Thyroid gland (tissue), 4 donors: ENCODE measurements at regions not wholly inside any gene's neighbourhood (a gene's known extent, or its start where the extent isn't known, plus 50 kb on each side); places are given as distances from the start of the nearest gene placed in this dataset.

Experiments used
- DNase-seq, 2 donors: peaks; one replicate each; pipeline ENCODE4 v3.0.0-alpha.2; 2019
- H3K27ac ChIP-seq, 3 donors: fragments of 200-600 bp; sonication (generic); 1 replicate in 2 of 3; 2 replicates in 1 of 3; pipeline ENCODE4 v1.5.1; 2016 to 2019; ENCODE audit warnings: mild to moderate bottlenecking in 1 of 3, moderate library complexity in 1 of 3
- H3K27me3 ChIP-seq: fragments of 200-600 bp; sonication (generic); one replicate; pipeline ENCODE4 v1.5.1; 2019
- H3K36me3 ChIP-seq, 2 donors: fragments of 200-600 bp; sonication (generic); one replicate each; pipeline ENCODE4 v1.5.1; 2016 to 2019
- H3K4me1 ChIP-seq, 2 donors: fragments of 200-600 bp; sonication (generic); one replicate each; pipeline ENCODE4 v1.5.1; 2017 to 2019
- H3K4me3 ChIP-seq, 3 donors: fragments of 200-600 bp; sonication (generic); replicated peaks in 1 of 3; 1 replicate in 2 of 3; 2 replicates in 1 of 3; pipeline ENCODE4 v1.5.1; 2016; ENCODE audit warnings: mild to moderate bottlenecking in 1 of 3
- H3K9me3 ChIP-seq: fragments of 200-600 bp; sonication (generic); one replicate; pipeline ENCODE4 v1.5.1; 2017
- CTCF ChIP-seq, 6 experiments: fragments of 200-600 bp in 3 of 6; fragments of 450-650 bp in 3 of 6; sonication (generic) in 3 of 6; IDR thresholded peaks; one replicate each; pipeline ENCODE4 v1.5.1; 2016 to 2019; ENCODE audit warnings: antibody characterized with exemption in 6 of 6, mild to moderate bottlenecking in 2 of 6, inconsistent platforms in 1 of 6, moderate library complexity in 1 of 6
- POLR2A ChIP-seq, 2 donors: fragments of 450-650 bp; IDR thresholded peaks; one replicate each; pipeline ENCODE4 v1.6.1; 2017; ENCODE audit warnings: antibody characterized with exemption in 2 of 2, mild to moderate bottlenecking in 2 of 2, moderate library complexity in 1 of 2
- WGBS, 2 donors: methylation state at CpG; one replicate each; pipeline ENCODE4 v1.1.5; 2017; 5-methylcytosine and 5-hydroxymethylcytosine counted together
- intact Hi-C: fragments of 100-400 bp; cut with DNase I; formaldehyde crosslinking; loops from one replicate; pipeline ENCODE4 v1.15.1; 2023

- Histone ChIP-seq H3K27me3 (no peaks in the 10 kb centered on the region), H3K9me3 (no peaks in the 10 kb centered on the region), H3K4me3 (no peak overlapping the region), H3K27ac (no peak overlapping the region), H3K4me1 (no peaks in the 10 kb centered on the region), H3K36me3 (no peaks in the 10 kb centered on the region)
- no peak for TF ChIP-seq POLR2A (IDR thresholded peaks at IDR 0.05)
- no peak for TF ChIP-seq CTCF (IDR thresholded peaks at IDR 0.05)
- no peak for DNase-seq
- WGBS, 2 donors, result 91 to 94% methylated on average over 3 of the region's 3 CpGs
- intact Hi-C loops, result no loop called here
Measured at GRCh38 chr22:49143812-49144211, 683.9 kb downstream of the BRD1 start.

GRCh38 chr22:49142891-49143290, 684.8 kb downstream of the BRD1 start:
- intact Hi-C loops, result no loop called here
- no peak for DNase-seq
- Histone ChIP-seq H3K36me3 (no peaks in the 10 kb centered on the region), H3K9me3 (no peaks in the 10 kb centered on the region), H3K4me1 (no peaks in the 10 kb centered on the region), H3K27me3 (no peaks in the 10 kb centered on the region), H3K4me3 (no peak overlapping the region), H3K27ac (no peak overlapping the region)
- TF ChIP-seq POLR2A (IDR thresholded peaks at IDR 0.05) (no peak), CTCF (IDR thresholded peaks at IDR 0.05) (no peak)
- WGBS, 2 donors, result 82 to 84% methylated on average over 7 to 9 of the region's 9 CpGs

- H3K4me3 ChIP-seq, result no peak overlapping the region
- H3K27me3 ChIP-seq, result no peaks in the 10 kb centered on the region
- TF ChIP-seq CTCF (IDR thresholded peaks at IDR 0.05), result no peak
- TF ChIP-seq POLR2A (IDR thresholded peaks at IDR 0.05), result no peak
- intact Hi-C loops, result no loop called here
- H3K9me3 ChIP-seq, result no peaks in the 10 kb centered on the region
- no peaks in the 10 kb centered on the region for H3K4me1 ChIP-seq
- DNase-seq, result no peak
- no peak overlapping the region for H3K27ac ChIP-seq
- no peaks in the 10 kb centered on the region for H3K36me3 ChIP-seq
- WGBS, 2 donors, result 81 to 87% methylated on average over 15 of the region's 15 CpGs
Measured at GRCh38 chr22:49142296-49142695, 685.4 kb downstream of the BRD1 start.

- Histone ChIP-seq H3K27ac (no peak overlapping the region), H3K4me3 (no peak overlapping the region), H3K36me3 (no peaks in the 10 kb centered on the region), H3K27me3 (no peaks in the 10 kb centered on the region), H3K4me1 (no peaks in the 10 kb centered on the region), H3K9me3 (no peaks in the 10 kb centered on the region)
- WGBS, 2 donors, result 77 to 82% methylated on average over 11 of the region's 11 CpGs
- no peak for DNase-seq
- intact Hi-C loops, result no loop called here
- TF ChIP-seq CTCF (IDR thresholded peaks at IDR 0.05), result no peak
- TF ChIP-seq POLR2A (IDR thresholded peaks at IDR 0.05), result no peak
Measured at GRCh38 chr22:49141761-49142160, 685.9 kb downstream of the BRD1 start.

GRCh38 chr22:49140911-49141665, 686.6 kb downstream of the BRD1 start:
- H3K4me1 ChIP-seq, result no peaks in the 10 kb centered on the region
- no peaks in the 10 kb centered on the region for H3K9me3 ChIP-seq
- intact Hi-C loops, result no loop called here
- no peak overlapping the region for H3K27ac ChIP-seq
- TF ChIP-seq POLR2A (IDR thresholded peaks at IDR 0.05) (no peak), CTCF (IDR thresholded peaks at IDR 0.05) (no peak)
- no peak for DNase-seq
- no peaks in the 10 kb centered on the region for H3K36me3 ChIP-seq
- no peak overlapping the region for H3K4me3 ChIP-seq
- WGBS, 2 donors, result 43 to 51% methylated on average over 19 to 20 of the region's 24 CpGs
- H3K27me3 ChIP-seq, result no peaks in the 10 kb centered on the region
